K562 (cell line): ENCODE measurements at regions not wholly inside any gene's neighbourhood (a gene's known extent, or its start where the extent isn't known, plus 50 kb on each side); places are given as distances from the start of the nearest gene placed in this dataset.

ENCODE experiments used
- CEBPB ChIP-seq: fragments of 450-650 bp; IDR thresholded peaks from 2 replicates; pipeline ENCODE4 v1.6.1; 2016; ENCODE audit warnings: missing genetic modification characterization, missing compliant biosample characterization
- DDX20 ChIP-seq: fragments of 450-650 bp; IDR thresholded peaks from 2 replicates; pipeline ENCODE4 v1.6.1; 2016; ENCODE audit warnings: missing genetic modification characterization, low read depth, mild to moderate bottlenecking, missing compliant biosample characterization, moderate library complexity
- NFIC ChIP-seq: fragments of 450-650 bp; IDR thresholded peaks from 2 replicates; pipeline ENCODE4 v1.6.1; 2017; ENCODE audit warnings: mild to moderate bottlenecking, inconsistent platforms
- YY1 ChIP-seq, 3 experiments: IDR thresholded peaks; 2 replicates each; pipeline ENCODE4 v1.6.1; 2011; ENCODE audit warnings: low read length in 2 of 3, mild to moderate bottlenecking in 2 of 3, moderate library complexity in 2 of 3, borderline replicate concordance in 1 of 3, control low read depth in 1 of 3, low read depth in 1 of 3; ENCODE audit not compliant: insufficient read depth in 3 of 3, insufficient replicate concordance in 2 of 3, control insufficient read depth in 1 of 3, insufficient read length in 1 of 3; ENCODE audit errors: extremely low read depth in 1 of 3
- ZNF174 ChIP-seq: fragments of 250-450 bp; sonication (Bioruptor Pico); IDR thresholded peaks from 2 replicates; pipeline ENCODE4 v1.4.0; 2020; ENCODE audit warnings: mild to moderate bottlenecking
- TF ChIP-seq, protein P1 (sequence below): fragments of 250-450 bp; sonication (Bioruptor Pico); IDR thresholded peaks from 2 replicates; pipeline ENCODE4 v1.8.0; 2022; ENCODE audit warnings: inconsistent platforms
- TF ChIP-seq, protein P2 (sequence below): sonication (generic); formaldehyde crosslinking; IDR thresholded peaks from 2 replicates; pipeline ENCODE4 v1.8.0; 2022; ENCODE audit warnings: mild to moderate bottlenecking, missing genetic modification reagents, borderline replicate concordance
- TF ChIP-seq, protein P3 (sequence below), 3 experiments: IDR thresholded peaks in 2 of 3; conservative IDR thresholded peaks in 1 of 3; 2 replicates each; pipeline ENCODE4 v1.5.1; 2011 to 2012; ENCODE audit warnings: low read length in 3 of 3, mild to moderate bottlenecking in 3 of 3, control low read depth in 2 of 3, improper control_type of control experiment in 1 of 3, inconsistent platforms in 1 of 3, low read depth in 1 of 3, mixed read lengths in 1 of 3, moderate library complexity in 1 of 3; ENCODE audit not compliant: insufficient read depth in 2 of 3
- TF ChIP-seq, protein P4 (sequence below): fragments of 250-450 bp; sonication (Bioruptor Pico); IDR thresholded peaks from 2 replicates; pipeline ENCODE4 v1.8.0; 2021; ENCODE audit warnings: moderate library complexity, mild to moderate bottlenecking, inconsistent platforms

DNA sequence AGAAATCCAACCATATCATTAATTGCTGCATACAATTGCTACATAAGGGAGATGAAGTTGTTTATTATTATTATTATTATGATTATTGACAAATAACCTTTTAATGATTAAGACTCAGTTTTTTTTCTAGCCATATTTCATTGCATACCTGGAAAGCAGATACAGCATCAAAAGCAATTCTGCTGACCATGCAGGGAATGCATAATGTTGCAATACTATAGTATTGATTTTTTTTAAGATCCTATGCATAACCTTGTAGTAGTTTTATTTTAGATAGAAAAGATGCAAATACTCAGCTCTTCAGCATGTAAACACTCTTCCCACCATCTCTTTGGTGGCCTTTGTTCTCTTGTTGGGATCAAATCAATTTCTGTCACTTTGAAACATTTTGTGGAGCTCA is 300.9 kb upstream of the MAP3K7 start:
- TF ChIP-seq DDX20, result no peak
- no peak for TF ChIP-seq NFIC
- TF ChIP-seq, protein P1, sequence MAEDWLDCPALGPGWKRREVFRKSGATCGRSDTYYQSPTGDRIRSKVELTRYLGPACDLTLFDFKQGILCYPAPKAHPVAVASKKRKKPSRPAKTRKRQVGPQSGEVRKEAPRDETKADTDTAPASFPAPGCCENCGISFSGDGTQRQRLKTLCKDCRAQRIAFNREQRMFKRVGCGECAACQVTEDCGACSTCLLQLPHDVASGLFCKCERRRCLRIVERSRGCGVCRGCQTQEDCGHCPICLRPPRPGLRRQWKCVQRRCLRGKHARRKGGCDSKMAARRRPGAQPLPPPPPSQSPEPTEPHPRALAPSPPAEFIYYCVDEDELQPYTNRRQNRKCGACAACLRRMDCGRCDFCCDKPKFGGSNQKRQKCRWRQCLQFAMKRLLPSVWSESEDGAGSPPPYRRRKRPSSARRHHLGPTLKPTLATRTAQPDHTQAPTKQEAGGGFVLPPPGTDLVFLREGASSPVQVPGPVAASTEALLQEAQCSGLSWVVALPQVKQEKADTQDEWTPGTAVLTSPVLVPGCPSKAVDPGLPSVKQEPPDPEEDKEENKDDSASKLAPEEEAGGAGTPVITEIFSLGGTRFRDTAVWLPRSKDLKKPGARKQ, result no peak
- TF ChIP-seq, protein P2, sequence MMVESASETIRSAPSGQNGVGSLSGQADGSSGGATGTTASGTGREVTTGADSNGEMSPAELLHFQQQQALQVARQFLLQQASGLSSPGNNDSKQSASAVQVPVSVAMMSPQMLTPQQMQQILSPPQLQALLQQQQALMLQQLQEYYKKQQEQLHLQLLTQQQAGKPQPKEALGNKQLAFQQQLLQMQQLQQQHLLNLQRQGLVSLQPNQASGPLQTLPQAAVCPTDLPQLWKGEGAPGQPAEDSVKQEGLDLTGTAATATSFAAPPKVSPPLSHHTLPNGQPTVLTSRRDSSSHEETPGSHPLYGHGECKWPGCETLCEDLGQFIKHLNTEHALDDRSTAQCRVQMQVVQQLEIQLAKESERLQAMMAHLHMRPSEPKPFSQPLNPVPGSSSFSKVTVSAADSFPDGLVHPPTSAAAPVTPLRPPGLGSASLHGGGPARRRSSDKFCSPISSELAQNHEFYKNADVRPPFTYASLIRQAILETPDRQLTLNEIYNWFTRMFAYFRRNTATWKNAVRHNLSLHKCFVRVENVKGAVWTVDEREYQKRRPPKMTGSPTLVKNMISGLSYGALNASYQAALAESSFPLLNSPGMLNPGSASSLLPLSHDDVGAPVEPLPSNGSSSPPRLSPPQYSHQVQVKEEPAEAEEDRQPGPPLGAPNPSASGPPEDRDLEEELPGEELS (CRISPR knock-in tag), result no peak
- TF ChIP-seq, protein P3, sequence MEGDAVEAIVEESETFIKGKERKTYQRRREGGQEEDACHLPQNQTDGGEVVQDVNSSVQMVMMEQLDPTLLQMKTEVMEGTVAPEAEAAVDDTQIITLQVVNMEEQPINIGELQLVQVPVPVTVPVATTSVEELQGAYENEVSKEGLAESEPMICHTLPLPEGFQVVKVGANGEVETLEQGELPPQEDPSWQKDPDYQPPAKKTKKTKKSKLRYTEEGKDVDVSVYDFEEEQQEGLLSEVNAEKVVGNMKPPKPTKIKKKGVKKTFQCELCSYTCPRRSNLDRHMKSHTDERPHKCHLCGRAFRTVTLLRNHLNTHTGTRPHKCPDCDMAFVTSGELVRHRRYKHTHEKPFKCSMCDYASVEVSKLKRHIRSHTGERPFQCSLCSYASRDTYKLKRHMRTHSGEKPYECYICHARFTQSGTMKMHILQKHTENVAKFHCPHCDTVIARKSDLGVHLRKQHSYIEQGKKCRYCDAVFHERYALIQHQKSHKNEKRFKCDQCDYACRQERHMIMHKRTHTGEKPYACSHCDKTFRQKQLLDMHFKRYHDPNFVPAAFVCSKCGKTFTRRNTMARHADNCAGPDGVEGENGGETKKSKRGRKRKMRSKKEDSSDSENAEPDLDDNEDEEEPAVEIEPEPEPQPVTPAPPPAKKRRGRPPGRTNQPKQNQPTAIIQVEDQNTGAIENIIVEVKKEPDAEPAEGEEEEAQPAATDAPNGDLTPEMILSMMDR (IDR thresholded peaks at IDR 0.05 in 2 of 3, conservative IDR thresholded peaks at IDR 0.05 in 1 of 3; ENCODE audit: insufficient read depth in 2 of 3, low read depth in 1 of 3, low read length in 3 of 3), result no peak
- TF ChIP-seq ZNF174, result no peak
- no peak for TF ChIP-seq CEBPB (tag)
- TF ChIP-seq YY1 (IDR thresholded peaks at IDR 0.05; ENCODE audit: borderline replicate concordance in 1 of 3, control insufficient read depth in 1 of 3, extremely low read depth in 1 of 3, insufficient read depth in 3 of 3, insufficient read length in 1 of 3, insufficient replicate concordance in 2 of 3, low read depth in 1 of 3, low read length in 2 of 3), result no peak
- TF ChIP-seq, protein P4, sequence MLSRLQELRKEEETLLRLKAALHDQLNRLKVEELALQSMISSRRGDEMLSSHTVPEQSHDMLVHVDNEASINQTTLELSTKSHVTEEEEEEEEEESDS (CRISPR knock-in tag), result no peak
